HCT116 (cell line): ENCODE measurements at regions not wholly inside any gene's neighbourhood (a gene's known extent, or its start where the extent isn't known, plus 50 kb on each side); places are given as distances from the start of the nearest gene placed in this dataset.
A peak's percentile ranks its signal among the peaks of the same experiment; 100 is the strongest.

Source experiments
- ATAC-seq: fragments of 200-7000 bp; cut with Tn5 transposase; 2 replicates; pipeline ENCODE4 v1.9.1; 2020; ENCODE audit warnings: mild to moderate bottlenecking, moderate library complexity
- BruUV-seq: library from RNA; stranded (reverse); fragments of 400-500 nt; replicated peaks from 2 replicates; lab custom pipeline; 2021; lab: Mats Ljungman, UMichigan
- CTCF ChIA-PET: fragments of 300-600 bp; sonication (Branson Sonifier 250); formaldehyde crosslinking; loops from one replicate; lab custom pipeline; 2021; ENCODE audit warnings: antibody characterized with exemption; lab: Charles Lee
- POLR2A ChIA-PET: fragments of 300-600, 350-600 bp; sonication (Branson Sonifier 250); formaldehyde crosslinking; loops from one replicate; lab custom pipeline; 2021; ENCODE audit warnings: antibody characterized with exemption; lab: Charles Lee
- RAD21 ChIA-PET, 2 experiments: fragments of 300-600 bp; sonication (Branson Sonifier 250); formaldehyde crosslinking; loops; one replicate each; lab custom pipeline; 2023; ENCODE audit warnings: low total read pairs in 2 of 2; ENCODE audit not compliant: uncharacterized antibody in 2 of 2, unreplicated experiment in 2 of 2, low non-redundant PET in 1 of 2; lab: Charles Lee
- DNase-seq: peaks from one replicate; pipeline ENCODE4 v3.0.0-alpha.2; 2010; ENCODE audit warnings: low read depth, low spot score
- H2AFZ ChIP-seq: fragments of 200-600 bp; shearing (Covaris generic), sonication (generic); 2 replicates; pipeline ENCODE4 v1.6.1; 2017; ENCODE audit warnings: low read depth, mixed run types, mixed read lengths, antibody characterized with exemption, low read length; ENCODE audit not compliant: poor library complexity, severe bottlenecking
- H3K27ac ChIP-seq: 2 replicates; pipeline ENCODE4 v1.5.1; 2012; ENCODE audit warnings: low read depth, low read length
- H3K27me3 ChIP-seq: fragments of 200-600 bp; sonication (generic); 2 replicates; pipeline ENCODE4 v1.6.1; 2016; ENCODE audit warnings: mixed run types, low read length, mixed read lengths; ENCODE audit not compliant: insufficient read depth
- H3K36me3 ChIP-seq, 2 experiments: fragments of 200-500 bp in 1 of 2; fragments of 200-600 bp in 1 of 2; sonication (Bioruptor generic) in 1 of 2; sonication (generic) in 1 of 2; 2 replicates each; pipeline versions ENCODE4 v1.5.1 to v1.6.1; 2014 to 2016; ENCODE audit warnings: low read length in 2 of 2, inconsistent platforms in 1 of 2, mixed read lengths in 1 of 2, mixed run types in 1 of 2; ENCODE audit not compliant: insufficient read depth in 2 of 2, control insufficient read depth in 1 of 2
- H3K4me1 ChIP-seq, 2 experiments: fragments of 200-600 bp in 1 of 2; sonication (generic) in 1 of 2; 2 replicates each; pipeline versions ENCODE4 v1.5.1 to v1.6.1; 2012 to 2017; ENCODE audit warnings: low read length in 2 of 2, inconsistent platforms in 1 of 2, mild to moderate bottlenecking in 1 of 2, mixed read lengths in 1 of 2, mixed run types in 1 of 2, moderate library complexity in 1 of 2; ENCODE audit not compliant: insufficient read depth in 2 of 2, control insufficient read depth in 1 of 2
- H3K4me2 ChIP-seq: fragments of 200-600 bp; sonication (generic); 2 replicates; pipeline ENCODE4 v1.6.1; 2017; ENCODE audit warnings: mixed run types, low read length, mixed read lengths
- H3K4me3 ChIP-seq, 2 experiments: fragments of 200-600 bp in 1 of 2; sonication (generic) in 1 of 2; replicated peaks in 1 of 2; 2 replicates each; pipeline ENCODE4 v1.5.1; 2011 to 2016; ENCODE audit warnings: low read length in 2 of 2, control low read depth in 1 of 2, low read depth in 1 of 2, mild to moderate bottlenecking in 1 of 2, mixed read lengths in 1 of 2, mixed run types in 1 of 2
- H3K79me2 ChIP-seq: fragments of 200-600 bp; sonication (generic); 2 replicates; pipeline ENCODE4 v1.6.1; 2017; ENCODE audit warnings: mild to moderate bottlenecking, mixed run types, low read length, moderate library complexity, mixed read lengths; ENCODE audit not compliant: insufficient read depth
- H3K9ac ChIP-seq: fragments of 200-600 bp; sonication (generic); 2 replicates; pipeline ENCODE4 v1.6.1; 2016; ENCODE audit warnings: low read length, mixed read lengths
- H3K9me2 ChIP-seq: fragments of 200-600 bp; sonication (generic), shearing (Covaris generic); 2 replicates; pipeline ENCODE4 v1.6.1; 2017; ENCODE audit warnings: mixed run types, mild to moderate bottlenecking, moderate library complexity; ENCODE audit not compliant: insufficient read depth
- H3K9me3 ChIP-seq, 2 experiments: fragments of 200-500 bp in 1 of 2; fragments of 200-600 bp in 1 of 2; sonication (Bioruptor generic) in 1 of 2; sonication (generic) in 1 of 2; 2 replicates each; pipeline ENCODE4 v1.6.1; 2014 to 2017; ENCODE audit warnings: low read length in 2 of 2, mixed read lengths in 2 of 2, inconsistent platforms in 1 of 2, low read depth in 1 of 2, mild to moderate bottlenecking in 1 of 2, mixed run types in 1 of 2, moderate library complexity in 1 of 2; ENCODE audit not compliant: control insufficient read depth in 1 of 2, insufficient read depth in 1 of 2
- H4K20me1 ChIP-seq: fragments of 200-600 bp; sonication (generic), shearing (Covaris generic); 2 replicates; pipeline ENCODE4 v1.6.1; 2017; ENCODE audit warnings: mixed run types, mild to moderate bottlenecking, moderate library complexity; ENCODE audit not compliant: insufficient read depth
- CEBPB ChIP-seq: IDR thresholded peaks from 2 replicates; pipeline ENCODE4 v1.6.1; 2012; ENCODE audit warnings: low read depth
- EGR1 ChIP-seq: IDR thresholded peaks from 2 replicates; pipeline ENCODE4 v1.6.1; 2012; ENCODE audit warnings: low read depth
- ELF1 ChIP-seq: IDR thresholded peaks from 2 replicates; pipeline ENCODE4 v1.6.1; 2012; ENCODE audit warnings: low read depth, borderline replicate concordance
- EZH2 ChIP-seq: fragments of 200-600 bp; sonication (generic); IDR thresholded peaks from 2 replicates; pipeline ENCODE4 v1.6.1; 2017; ENCODE audit warnings: antibody characterized with exemption, mixed run types
- EZH2phosphoT487 ChIP-seq: fragments of 200-600 bp; IDR thresholded peaks from 2 replicates; pipeline ENCODE4 v1.6.1; 2018; ENCODE audit warnings: antibody characterized with exemption, borderline replicate concordance
- FOSL1 ChIP-seq: IDR thresholded peaks from 2 replicates; pipeline ENCODE4 v1.6.1; 2012; ENCODE audit warnings: low read depth
- JUND ChIP-seq: IDR thresholded peaks from 2 replicates; pipeline ENCODE4 v1.6.1; 2012
- POLR2A ChIP-seq: IDR thresholded peaks from 2 replicates; pipeline ENCODE4 v1.7.0; 2011; ENCODE audit warnings: borderline replicate concordance; ENCODE audit not compliant: insufficient read depth, insufficient read length; ENCODE audit errors: extremely low read depth
- POLR2AphosphoS5 ChIP-seq: IDR thresholded peaks from 2 replicates; pipeline ENCODE4 v1.6.1; 2011; ENCODE audit warnings: mild to moderate bottlenecking, low read depth, low read length, moderate library complexity
- RAD21 ChIP-seq: IDR thresholded peaks from 2 replicates; pipeline ENCODE4 v1.6.1; 2012; ENCODE audit warnings: low read depth, mild to moderate bottlenecking
- SIN3A ChIP-seq: IDR thresholded peaks from 2 replicates; pipeline ENCODE4 v1.6.1; 2012; ENCODE audit warnings: low read depth
- SRF ChIP-seq: IDR thresholded peaks from 2 replicates; pipeline ENCODE4 v1.6.1; 2012; ENCODE audit warnings: low read depth
- YY1 ChIP-seq: IDR thresholded peaks from 2 replicates; pipeline ENCODE4 v1.6.1; 2011; ENCODE audit warnings: low read length, low read depth, moderate library complexity, mild to moderate bottlenecking; ENCODE audit not compliant: insufficient replicate concordance; ENCODE audit errors: extremely low read depth
- ZFX ChIP-seq: fragments of 450-650 bp; IDR thresholded peaks from 2 replicates; pipeline ENCODE4 v1.6.1; 2017
- ZNF274 ChIP-seq: fragments of 200-500 bp; sonication (Bioruptor generic); IDR thresholded peaks from 2 replicates; pipeline ENCODE4 v1.6.1; 2014; ENCODE audit warnings: mild to moderate bottlenecking, low read depth, low read length, inconsistent platforms
- intact Hi-C: fragments of 100-400 bp; cut with micrococcal nuclease; formaldehyde crosslinking; loops from 2 replicates; pipeline ENCODE4 v1.10.0; 2022
- TF ChIP-seq, protein P1 (sequence below): IDR thresholded peaks from 2 replicates; pipeline ENCODE4 v1.6.1; 2012
- TF ChIP-seq, protein P2 (sequence below): IDR thresholded peaks from 2 replicates; pipeline ENCODE4 v1.6.1; 2011; ENCODE audit warnings: mild to moderate bottlenecking, low read length, moderate library complexity; ENCODE audit not compliant: insufficient replicate concordance; ENCODE audit errors: extremely low read depth
- TF ChIP-seq, protein P3 (sequence below): IDR thresholded peaks from 2 replicates; pipeline ENCODE4 v1.6.1; 2012
- TF ChIP-seq, protein P4 (sequence below): IDR thresholded peaks from 2 replicates; pipeline ENCODE4 v1.6.1; 2012; ENCODE audit warnings: low read depth
- TF ChIP-seq, protein P5 (sequence below), 3 experiments: fragments of 200-600 bp in 1 of 3; sonication (generic) in 1 of 3; IDR thresholded peaks in 2 of 3; conservative IDR thresholded peaks in 1 of 3; 2 replicates each; pipeline ENCODE4 v1.5.1; 2012 to 2017; ENCODE audit warnings: low read depth in 2 of 3, low read length in 2 of 3, antibody characterized with exemption in 1 of 3, borderline replicate concordance in 1 of 3, control low read depth in 1 of 3, mild to moderate bottlenecking in 1 of 3, mixed read lengths in 1 of 3, mixed run types in 1 of 3, moderate library complexity in 1 of 3; ENCODE audit not compliant: insufficient read depth in 1 of 3

DNA sequence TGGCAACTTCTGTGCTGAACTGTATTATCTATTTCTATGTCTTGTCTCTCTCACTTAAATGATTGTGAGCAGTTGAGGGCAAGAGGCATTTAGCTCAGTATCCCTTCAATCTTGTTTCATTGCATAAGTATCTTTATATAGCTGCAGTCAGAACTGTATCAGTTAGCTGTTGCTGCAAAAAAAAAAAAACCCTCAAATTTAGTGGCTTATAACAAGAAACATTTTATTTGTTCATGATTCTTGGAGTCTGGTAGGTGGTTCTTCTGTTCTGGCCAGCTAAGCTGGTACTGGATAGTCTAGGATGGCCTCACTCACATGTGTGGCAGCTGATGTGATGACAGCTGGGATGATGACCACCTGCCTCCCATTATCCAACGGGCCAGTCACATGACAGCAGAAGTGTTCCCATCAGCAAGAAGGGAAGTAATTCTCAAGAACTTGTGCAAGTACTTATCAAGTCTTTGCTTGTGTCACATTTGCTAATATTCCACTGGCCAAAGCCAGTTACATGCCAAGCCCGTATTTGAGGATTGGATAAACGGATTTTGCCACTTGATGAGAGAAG lies 67.8 kb downstream of the SLC4A3 start:
- POLR2A ChIA-PET: interaction anchor here (1.4 kb wide), 1 partner anchor 10 kb away, joined by 3 read pairs; no protein-coding TSS in a partner anchor

More for the DNA sequence above, 67.8 kb downstream of the SLC4A3 start:
- Histone ChIP-seq H3K27me3 (no peaks in the 10 kb centered on the region), H2AFZ (no peak overlapping the region), H3K9ac (no peak overlapping the region), H3K4me3 (no peak overlapping the region), H3K9me3 (no peaks in the 10 kb centered on the region; a peak in 1 of 4 replicates), H3K9me2 (no peaks in the 10 kb centered on the region), H3K79me2 (peaks cover 98% of the 10 kb centered on the region), H4K20me1 (no peaks in the 10 kb centered on the region)
- intact Hi-C loops: no loop called here
- DNase-seq: no peak
- TF ChIP-seq EZH2phosphoT487 (no peak), ZFX (no peak), JUND (no peak), ELF1 (no peak), POLR2AphosphoS5 (no peak), EZH2 (no peak), SIN3A (no peak), ZNF274 (no peak), FOSL1 (no peak), RAD21 (no peak), CEBPB (no peak), SRF (no peak), POLR2A (no peak), EGR1 (no peak), YY1 (no peak)
- TF ChIP-seq, protein P1, sequence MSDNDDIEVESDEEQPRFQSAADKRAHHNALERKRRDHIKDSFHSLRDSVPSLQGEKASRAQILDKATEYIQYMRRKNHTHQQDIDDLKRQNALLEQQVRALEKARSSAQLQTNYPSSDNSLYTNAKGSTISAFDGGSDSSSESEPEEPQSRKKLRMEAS: no peak
- TF ChIP-seq, protein P2, sequence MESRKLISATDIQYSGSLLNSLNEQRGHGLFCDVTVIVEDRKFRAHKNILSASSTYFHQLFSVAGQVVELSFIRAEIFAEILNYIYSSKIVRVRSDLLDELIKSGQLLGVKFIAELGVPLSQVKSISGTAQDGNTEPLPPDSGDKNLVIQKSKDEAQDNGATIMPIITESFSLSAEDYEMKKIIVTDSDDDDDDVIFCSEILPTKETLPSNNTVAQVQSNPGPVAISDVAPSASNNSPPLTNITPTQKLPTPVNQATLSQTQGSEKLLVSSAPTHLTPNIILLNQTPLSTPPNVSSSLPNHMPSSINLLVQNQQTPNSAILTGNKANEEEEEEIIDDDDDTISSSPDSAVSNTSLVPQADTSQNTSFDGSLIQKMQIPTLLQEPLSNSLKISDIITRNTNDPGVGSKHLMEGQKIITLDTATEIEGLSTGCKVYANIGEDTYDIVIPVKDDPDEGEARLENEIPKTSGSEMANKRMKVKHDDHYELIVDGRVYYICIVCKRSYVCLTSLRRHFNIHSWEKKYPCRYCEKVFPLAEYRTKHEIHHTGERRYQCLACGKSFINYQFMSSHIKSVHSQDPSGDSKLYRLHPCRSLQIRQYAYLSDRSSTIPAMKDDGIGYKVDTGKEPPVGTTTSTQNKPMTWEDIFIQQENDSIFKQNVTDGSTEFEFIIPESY: no peak
- TF ChIP-seq, protein P3, sequence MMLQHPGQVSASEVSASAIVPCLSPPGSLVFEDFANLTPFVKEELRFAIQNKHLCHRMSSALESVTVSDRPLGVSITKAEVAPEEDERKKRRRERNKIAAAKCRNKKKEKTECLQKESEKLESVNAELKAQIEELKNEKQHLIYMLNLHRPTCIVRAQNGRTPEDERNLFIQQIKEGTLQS: no peak
- TF ChIP-seq, protein P4, sequence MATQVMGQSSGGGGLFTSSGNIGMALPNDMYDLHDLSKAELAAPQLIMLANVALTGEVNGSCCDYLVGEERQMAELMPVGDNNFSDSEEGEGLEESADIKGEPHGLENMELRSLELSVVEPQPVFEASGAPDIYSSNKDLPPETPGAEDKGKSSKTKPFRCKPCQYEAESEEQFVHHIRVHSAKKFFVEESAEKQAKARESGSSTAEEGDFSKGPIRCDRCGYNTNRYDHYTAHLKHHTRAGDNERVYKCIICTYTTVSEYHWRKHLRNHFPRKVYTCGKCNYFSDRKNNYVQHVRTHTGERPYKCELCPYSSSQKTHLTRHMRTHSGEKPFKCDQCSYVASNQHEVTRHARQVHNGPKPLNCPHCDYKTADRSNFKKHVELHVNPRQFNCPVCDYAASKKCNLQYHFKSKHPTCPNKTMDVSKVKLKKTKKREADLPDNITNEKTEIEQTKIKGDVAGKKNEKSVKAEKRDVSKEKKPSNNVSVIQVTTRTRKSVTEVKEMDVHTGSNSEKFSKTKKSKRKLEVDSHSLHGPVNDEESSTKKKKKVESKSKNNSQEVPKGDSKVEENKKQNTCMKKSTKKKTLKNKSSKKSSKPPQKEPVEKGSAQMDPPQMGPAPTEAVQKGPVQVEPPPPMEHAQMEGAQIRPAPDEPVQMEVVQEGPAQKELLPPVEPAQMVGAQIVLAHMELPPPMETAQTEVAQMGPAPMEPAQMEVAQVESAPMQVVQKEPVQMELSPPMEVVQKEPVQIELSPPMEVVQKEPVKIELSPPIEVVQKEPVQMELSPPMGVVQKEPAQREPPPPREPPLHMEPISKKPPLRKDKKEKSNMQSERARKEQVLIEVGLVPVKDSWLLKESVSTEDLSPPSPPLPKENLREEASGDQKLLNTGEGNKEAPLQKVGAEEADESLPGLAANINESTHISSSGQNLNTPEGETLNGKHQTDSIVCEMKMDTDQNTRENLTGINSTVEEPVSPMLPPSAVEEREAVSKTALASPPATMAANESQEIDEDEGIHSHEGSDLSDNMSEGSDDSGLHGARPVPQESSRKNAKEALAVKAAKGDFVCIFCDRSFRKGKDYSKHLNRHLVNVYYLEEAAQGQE: no peak
- TF ChIP-seq, protein P5, sequence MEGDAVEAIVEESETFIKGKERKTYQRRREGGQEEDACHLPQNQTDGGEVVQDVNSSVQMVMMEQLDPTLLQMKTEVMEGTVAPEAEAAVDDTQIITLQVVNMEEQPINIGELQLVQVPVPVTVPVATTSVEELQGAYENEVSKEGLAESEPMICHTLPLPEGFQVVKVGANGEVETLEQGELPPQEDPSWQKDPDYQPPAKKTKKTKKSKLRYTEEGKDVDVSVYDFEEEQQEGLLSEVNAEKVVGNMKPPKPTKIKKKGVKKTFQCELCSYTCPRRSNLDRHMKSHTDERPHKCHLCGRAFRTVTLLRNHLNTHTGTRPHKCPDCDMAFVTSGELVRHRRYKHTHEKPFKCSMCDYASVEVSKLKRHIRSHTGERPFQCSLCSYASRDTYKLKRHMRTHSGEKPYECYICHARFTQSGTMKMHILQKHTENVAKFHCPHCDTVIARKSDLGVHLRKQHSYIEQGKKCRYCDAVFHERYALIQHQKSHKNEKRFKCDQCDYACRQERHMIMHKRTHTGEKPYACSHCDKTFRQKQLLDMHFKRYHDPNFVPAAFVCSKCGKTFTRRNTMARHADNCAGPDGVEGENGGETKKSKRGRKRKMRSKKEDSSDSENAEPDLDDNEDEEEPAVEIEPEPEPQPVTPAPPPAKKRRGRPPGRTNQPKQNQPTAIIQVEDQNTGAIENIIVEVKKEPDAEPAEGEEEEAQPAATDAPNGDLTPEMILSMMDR (IDR thresholded peaks at IDR 0.05 in 2 of 3, conservative IDR thresholded peaks at IDR 0.05 in 1 of 3; ENCODE audit: borderline replicate concordance in 1 of 3, insufficient read depth in 1 of 3, low read depth in 2 of 3, low read length in 2 of 3): no peak
- TF ChIP-seq, all 23 proteins: peak for 0
- H3K4me1 ChIP-seq: peaks cover 82 to 100% of the 10 kb centered on the region in 2 experiments
- CTCF ChIA-PET: no interaction called here
- H3K36me3 ChIP-seq: peaks cover 0 to 49% of the 10 kb centered on the region in 2 experiments; a peak in 2 of 4 replicates
- RAD21 ChIA-PET: no interaction called here
- H3K4me2 ChIP-seq: peak overlapping the region; percentile 74; the same call in 1 of the 2 replicates
- peak overlapping the region; percentile 98 for H3K27ac ChIP-seq
- BruUV-seq: no TSS peak
- no peak for ATAC-seq
